ENCODE measurements at regions not wholly inside any gene's neighbourhood (a gene's known extent, or its start where the extent isn't known, plus 50 kb on each side); places are given as distances from the start of the nearest gene placed in this dataset.
"Not testable (repeated sequence)": the region's sequence is repeated elsewhere in the genome, so short reads cannot be mapped to it uniquely, and the experiment has no call there.

- DNase-seq, result no peak
These were observed 1009.6 kb upstream of the PCDH7 start for GRCh38 chr4:29710519-29710918.

- DNase-seq, result peak; percentile 25
These were observed 1008.9 kb upstream of the PCDH7 start for GRCh38 chr4:29711226-29711625.

- peak; percentile 10 for DNase-seq
These were observed 1002.7 kb upstream of the PCDH7 start for GRCh38 chr4:29717287-29718057.

- no peak for DNase-seq
These were observed 1002.0 kb upstream of the PCDH7 start for GRCh38 chr4:29718136-29718535.

- DNase-seq, result no peak
These were observed 997.9 kb upstream of the PCDH7 start for GRCh38 chr4:29722253-29722652.

- DNase-seq, result no peak
These were observed 993.2 kb upstream of the PCDH7 start for GRCh38 chr4:29726938-29727337.

GRCh38 chr4:29734343-29735213 lies 985.6 kb upstream of the PCDH7 start:
- DNase-seq, result no peak

GRCh38 chr4:29756966-29757365 lies 963.2 kb upstream of the PCDH7 start:
- no peak for DNase-seq

- no peak for DNase-seq
These were observed 958.0 kb upstream of the PCDH7 start for GRCh38 chr4:29762151-29762550.

GRCh38 chr4:29770627-29771026 lies 949.5 kb upstream of the PCDH7 start:
- DNase-seq, result no peak

GRCh38 chr4:29788123-29788522 lies 932.0 kb upstream of the PCDH7 start:
- DNase-seq, result not testable (repeated sequence)

GRCh38 chr4:29805245-29805644 lies 914.9 kb upstream of the PCDH7 start:
- no peak for DNase-seq

GRCh38 chr4:29805916-29806480 lies 914.2 kb upstream of the PCDH7 start:
- DNase-seq, result no peak

GRCh38 chr4:29817961-29818360 lies 902.2 kb upstream of the PCDH7 start:
- DNase-seq, result no peak

GRCh38 chr4:29829067-29829466 lies 891.1 kb upstream of the PCDH7 start:
- no peak for DNase-seq

- DNase-seq, result no peak
These were observed 867.6 kb upstream of the PCDH7 start for GRCh38 chr4:29852537-29852936.

- DNase-seq, result no peak
These were observed 866.3 kb upstream of the PCDH7 start for GRCh38 chr4:29853833-29854232.

- DNase-seq, result no peak
These were observed 858.9 kb upstream of the PCDH7 start for GRCh38 chr4:29861307-29861706.

GRCh38 chr4:29867412-29867811 lies 852.8 kb upstream of the PCDH7 start:
- no peak for DNase-seq

- no peak for DNase-seq
These were observed 819.8 kb upstream of the PCDH7 start for GRCh38 chr4:29900336-29900735.

GRCh38 chr4:29908276-29908675 lies 811.9 kb upstream of the PCDH7 start:
- DNase-seq, result no peak

- DNase-seq, result no peak
These were observed 792.3 kb upstream of the PCDH7 start for GRCh38 chr4:29927895-29928294.

GRCh38 chr4:29948451-29948850 lies 771.7 kb upstream of the PCDH7 start:
- no peak for DNase-seq

- DNase-seq, result no peak
These were observed 771.3 kb upstream of the PCDH7 start for GRCh38 chr4:29948858-29949257.

Measured in fibroblast of skin of right biceps (primary cell).